GM21381 (cell line): ENCODE measurements at regions not wholly inside any gene's neighbourhood (a gene's known extent, or its start where the extent isn't known, plus 50 kb on each side); places are given as distances from the start of the nearest gene placed in this dataset.

Experiments
- ATAC-seq: cut with Tn5 transposase; IDR thresholded peaks from one replicate; pipeline ENCODE4 v1.9.1; 2021; ENCODE audit warnings: mild to moderate bottlenecking, moderate library complexity; ENCODE audit not compliant: unreplicated experiment

- ATAC-seq, result no peak
Observed at GRCh38 chr4:135236048-135236447, 1034.5 kb upstream of the PABPC4L start.

GRCh38 chr4:135227842-135228241, 1026.3 kb upstream of the PABPC4L start:
- no peak for ATAC-seq

GRCh38 chr4:135225551-135225950, 1024.0 kb upstream of the PABPC4L start:
- no peak for ATAC-seq

GRCh38 chr4:135210341-135210740, 1008.8 kb upstream of the PABPC4L start:
- no peak for ATAC-seq

GRCh38 chr4:135207531-135207930, 1005.9 kb upstream of the PABPC4L start:
- no peak for ATAC-seq

GRCh38 chr4:135204311-135204710, 1002.7 kb upstream of the PABPC4L start:
- no peak for ATAC-seq

GRCh38 chr4:135201081-135201480, 999.5 kb upstream of the PABPC4L start:
- ATAC-seq, result no peak

- ATAC-seq, result no peak
Observed at GRCh38 chr4:135197641-135198040, 996.1 kb upstream of the PABPC4L start.

- ATAC-seq, result no peak
Observed at GRCh38 chr4:135194477-135194876, 992.9 kb upstream of the PABPC4L start.

- ATAC-seq, result no peak
Observed at GRCh38 chr4:135192751-135193535, 991.4 kb upstream of the PABPC4L start.

GRCh38 chr4:135191596-135191995, 990.0 kb upstream of the PABPC4L start:
- ATAC-seq, result no peak

GRCh38 chr4:135186002-135186401, 984.4 kb upstream of the PABPC4L start:
- no peak for ATAC-seq

GRCh38 chr4:135185256-135185655, 983.7 kb upstream of the PABPC4L start:
- no peak for ATAC-seq

GRCh38 chr4:135184715-135185114, 983.1 kb upstream of the PABPC4L start:
- ATAC-seq, result no peak

GRCh38 chr4:135177321-135177720, 975.7 kb upstream of the PABPC4L start:
- ATAC-seq, result no peak

- no peak for ATAC-seq
Observed at GRCh38 chr4:135166661-135167060, 965.1 kb upstream of the PABPC4L start.

- no peak for ATAC-seq
Observed at GRCh38 chr4:135164601-135165000, 963.0 kb upstream of the PABPC4L start.

- no peak for ATAC-seq
Observed at GRCh38 chr4:135144498-135144897, 942.9 kb upstream of the PABPC4L start.

- ATAC-seq, result no peak
Observed at GRCh38 chr4:135124196-135124595, 922.6 kb upstream of the PABPC4L start.

- no peak for ATAC-seq
Observed at GRCh38 chr4:135123632-135124031, 922.0 kb upstream of the PABPC4L start.

- ATAC-seq, result no peak
Observed at GRCh38 chr4:135122457-135122856, 920.9 kb upstream of the PABPC4L start.

GRCh38 chr4:135120195-135120594, 918.6 kb upstream of the PABPC4L start:
- ATAC-seq, result no peak

GRCh38 chr4:135114079-135114478, 912.5 kb upstream of the PABPC4L start:
- ATAC-seq, result no peak
